ENCODE measurements at regions not wholly inside any gene's neighbourhood (a gene's known extent, or its start where the extent isn't known, plus 50 kb on each side); places are given as distances from the start of the nearest gene placed in this dataset.

DNA sequence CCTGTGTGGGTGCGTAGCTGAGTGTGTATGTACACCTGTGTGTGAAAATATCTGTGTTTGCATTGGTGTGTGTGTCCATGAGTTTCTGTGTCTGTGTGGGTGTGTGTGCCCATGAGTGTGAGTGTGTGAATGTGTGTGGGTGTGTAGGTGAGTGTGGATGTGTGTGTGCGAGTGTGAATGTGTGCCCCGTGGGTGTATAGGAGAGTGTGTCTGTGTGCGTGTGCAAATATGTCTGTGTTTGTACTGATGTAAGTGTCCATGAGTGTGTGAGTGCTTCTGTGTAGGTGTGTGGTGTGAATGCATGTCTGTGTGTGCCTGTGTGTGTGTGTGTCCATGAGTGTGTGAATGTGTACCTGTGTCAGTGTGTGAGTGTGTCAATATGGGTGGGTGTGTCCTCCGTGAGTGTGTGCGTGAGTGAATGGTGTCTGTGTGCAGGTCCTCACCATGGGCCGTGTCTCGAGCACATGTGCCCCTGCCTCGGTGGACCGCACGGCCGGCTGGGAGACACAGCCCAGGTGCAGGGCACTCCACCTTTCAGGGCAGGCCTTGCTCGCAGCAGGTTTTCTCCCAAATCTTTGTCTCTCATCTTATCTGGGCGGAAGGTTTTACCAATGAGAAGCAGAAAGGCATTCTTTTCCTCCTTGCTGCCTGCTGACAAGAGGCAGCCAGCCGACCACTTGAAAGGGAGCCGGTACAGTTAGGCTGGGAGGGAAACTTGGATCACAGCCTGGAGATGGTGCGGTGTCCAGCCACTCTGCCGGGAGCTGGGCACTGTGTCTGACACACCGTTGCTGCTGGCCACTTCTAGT is 107.1 kb upstream of the FAM20C start:
- Histone ChIP-seq H3K14ac (ENCODE audit: low read length) (no peak overlapping the region), H3K23ac (ENCODE audit: low read depth, low read length, poor library complexity) (no peak overlapping the region), H2BK12ac (ENCODE audit: low read length) (no peak overlapping the region), H2BK5ac (ENCODE audit: low read length) (no peak overlapping the region), H3K79me1 (ENCODE audit: low read depth, low read length) (peaks cover 6% of the 10 kb centered on the region), H2BK120ac (ENCODE audit: low read depth, low read length) (no peak overlapping the region), H2BK15ac (ENCODE audit: low read length) (peak overlapping the region; percentile 76), H2AFZ (ENCODE audit: low read length) (no peak overlapping the region), H3K4me1 (ENCODE audit: control insufficient read depth in 2 of 2, insufficient read depth in 1 of 2, low read depth in 1 of 2, low read length in 2 of 2) (peaks cover 3 to 28% of the 10 kb centered on the region in 2 donors), H3K9me3 (replicated peaks in 1 of 2; ENCODE audit: control insufficient read depth in 2 of 2, insufficient read depth in 1 of 2, low read depth in 1 of 2, low read length in 2 of 2) (no peaks in the 10 kb centered on the region), H3K18ac (ENCODE audit: low read length) (peak overlapping the region; percentile 38), H3K4me3 (ENCODE audit: low read length in 2 of 2) (no peak overlapping the region), H3K27ac (replicated peaks; ENCODE audit: low read length) (no peak overlapping the region), H3K4me2 (ENCODE audit: insufficient read depth, low read length, poor library complexity, severe bottlenecking) (no peak overlapping the region), H3K36me3 (replicated peaks in 1 of 2; ENCODE audit: control insufficient read depth in 2 of 2, insufficient read depth in 2 of 2, low read length in 2 of 2) (no peaks in the 10 kb centered on the region), H3K27me3 (ENCODE audit: control insufficient read depth in 3 of 3, insufficient read depth in 3 of 3, low read depth in 1 of 3, low read length in 3 of 3) (peaks cover 0 to 55% (median 0%) of the 10 kb centered on the region in 3 experiments), H4K8ac (ENCODE audit: low read depth, low read length) (no peak overlapping the region), H3K9ac (ENCODE audit: low read depth, low read length, poor library complexity) (no peak overlapping the region), H2AK5ac (ENCODE audit: low read depth, low read length) (peak overlapping the region; percentile 51), H4K91ac (ENCODE audit: low read depth, low read length, poor library complexity) (peak overlapping the region; percentile 34), H3K4ac (ENCODE audit: low read length) (no peak overlapping the region)
- DNase-seq (ENCODE audit: low spot score) = no peak
- 100% methylated on average over 2 of the region's 19 CpGs; no CpG with 5 or more reads in 1 of the 2 donors for WGBS, 2 donors (ENCODE audit: extremely low coverage in 2 of 2, insufficient read length in 2 of 2, insufficient replicate concordance in 1 of 2)

DNA sequence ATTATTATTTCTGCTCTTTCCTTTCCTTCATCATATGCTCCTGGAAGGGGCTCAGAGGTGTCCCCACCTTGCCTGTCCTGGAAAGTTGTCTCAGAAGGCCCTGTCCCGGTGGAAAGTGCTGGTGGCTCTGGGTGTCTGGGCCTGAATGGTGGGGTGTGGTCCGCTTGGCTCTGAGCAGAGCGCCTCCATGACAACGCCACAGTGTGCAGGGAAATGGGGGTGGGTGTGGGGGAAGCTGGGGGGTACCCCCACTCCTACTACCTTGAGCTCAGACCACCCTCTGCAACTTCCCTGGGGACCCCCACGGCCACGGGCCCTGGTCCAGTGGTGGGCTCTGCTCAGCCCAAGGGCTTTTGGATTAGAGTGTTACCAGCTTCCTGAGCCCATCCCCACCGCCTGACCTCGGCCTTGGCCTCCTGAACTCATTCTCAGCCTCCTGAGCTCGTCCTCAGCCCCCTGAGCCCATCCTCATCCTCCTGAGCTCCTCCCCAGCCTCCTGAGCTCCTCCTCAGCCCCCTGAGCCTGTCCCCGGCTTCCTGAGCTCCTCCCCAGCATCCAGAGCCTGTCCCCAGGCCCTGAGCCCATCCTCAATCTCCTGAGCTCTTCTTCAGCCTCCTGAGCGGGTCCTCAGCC is 106.4 kb upstream of the FAM20C start:
- DNase-seq (ENCODE audit: low spot score) = no peak
- H3K36me3 ChIP-seq (replicated peaks in 1 of 2; ENCODE audit: control insufficient read depth in 2 of 2, insufficient read depth in 2 of 2, low read length in 2 of 2) = no peaks in the 10 kb centered on the region
- H3K14ac ChIP-seq (ENCODE audit: low read length) = no peak overlapping the region
- no peak overlapping the region for H3K4me2 ChIP-seq (ENCODE audit: insufficient read depth, low read length, poor library complexity, severe bottlenecking)
- H3K4me3 ChIP-seq (ENCODE audit: low read length in 2 of 2) = no peak overlapping the region
- H3K4me1 ChIP-seq (ENCODE audit: control insufficient read depth in 2 of 2, insufficient read depth in 1 of 2, low read depth in 1 of 2, low read length in 2 of 2) = peaks cover 3 to 35% of the 10 kb centered on the region in 2 donors
- H3K4ac ChIP-seq (ENCODE audit: low read length) = no peak overlapping the region
- H2AK5ac ChIP-seq (ENCODE audit: low read depth, low read length) = peak overlapping the region; percentile 51
- no peak overlapping the region for H4K8ac ChIP-seq (ENCODE audit: low read depth, low read length)
- no CpG with 5 or more reads among the region's 11 CpGs for WGBS, 2 donors (ENCODE audit: extremely low coverage in 2 of 2, insufficient read length in 2 of 2, insufficient replicate concordance in 1 of 2)
- no peak overlapping the region for H2BK120ac ChIP-seq (ENCODE audit: low read depth, low read length)
- peak overlapping the region; percentile 76 for H2BK15ac ChIP-seq (ENCODE audit: low read length)
- H2BK5ac ChIP-seq (ENCODE audit: low read length) = no peak overlapping the region
- H3K23ac ChIP-seq (ENCODE audit: low read depth, low read length, poor library complexity) = no peak overlapping the region
- peaks cover 0 to 47% (median 3%) of the 10 kb centered on the region in 3 experiments for H3K27me3 ChIP-seq (ENCODE audit: control insufficient read depth in 3 of 3, insufficient read depth in 3 of 3, low read depth in 1 of 3, low read length in 3 of 3)
- H3K27ac ChIP-seq (replicated peaks; ENCODE audit: low read length) = no peak overlapping the region
- no peak overlapping the region for H2AFZ ChIP-seq (ENCODE audit: low read length)
- peaks cover 0 to 3% of the 10 kb centered on the region in 2 donors for H3K9me3 ChIP-seq (replicated peaks in 1 of 2; ENCODE audit: control insufficient read depth in 2 of 2, insufficient read depth in 1 of 2, low read depth in 1 of 2, low read length in 2 of 2)
- H4K91ac ChIP-seq (ENCODE audit: low read depth, low read length, poor library complexity) = no peak overlapping the region
- H3K9ac ChIP-seq (ENCODE audit: low read depth, low read length, poor library complexity) = no peak overlapping the region
- H2BK12ac ChIP-seq (ENCODE audit: low read length) = no peak overlapping the region
- H3K18ac ChIP-seq (ENCODE audit: low read length) = peak overlapping the region; percentile 69
- H3K79me1 ChIP-seq (ENCODE audit: low read depth, low read length) = peaks cover 6% of the 10 kb centered on the region

DNA sequence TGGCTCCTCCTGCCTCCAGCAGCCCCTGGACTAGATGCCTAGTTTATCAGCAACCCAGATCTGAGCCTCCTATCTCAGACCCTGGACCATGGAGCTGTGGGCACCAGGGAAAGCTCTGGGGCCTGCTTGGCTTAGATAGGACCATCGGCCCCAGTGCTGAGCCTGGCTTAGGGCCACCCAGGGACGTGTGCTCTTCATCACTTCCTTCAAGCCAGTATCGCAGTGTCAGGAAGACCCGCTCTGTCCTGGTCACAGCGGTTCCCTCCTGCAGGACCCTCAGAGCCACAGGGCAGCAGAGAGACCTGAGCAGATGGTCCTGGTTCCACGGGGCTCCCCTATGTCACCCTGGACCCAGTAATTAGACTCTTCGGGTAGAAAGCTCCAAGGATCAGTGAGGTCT is 105.7 kb upstream of the FAM20C start:
- H3K79me1 ChIP-seq (ENCODE audit: low read depth, low read length) = peaks cover 4% of the 10 kb centered on the region
- H3K4me2 ChIP-seq (ENCODE audit: insufficient read depth, low read length, poor library complexity, severe bottlenecking) = no peak overlapping the region
- H2AK5ac ChIP-seq (ENCODE audit: low read depth, low read length) = peak overlapping the region; percentile 51
- H3K27ac ChIP-seq (replicated peaks; ENCODE audit: low read length) = no peak overlapping the region
- DNase-seq (ENCODE audit: low spot score) = no peak
- H4K8ac ChIP-seq (ENCODE audit: low read depth, low read length) = no peak overlapping the region
- H2BK120ac ChIP-seq (ENCODE audit: low read depth, low read length) = no peak overlapping the region
- no peak overlapping the region for H3K4me3 ChIP-seq (ENCODE audit: low read length in 2 of 2)
- no CpG with 5 or more reads among the region's 7 CpGs for WGBS, 2 donors (ENCODE audit: extremely low coverage in 2 of 2, insufficient read length in 2 of 2, insufficient replicate concordance in 1 of 2)
- H2BK15ac ChIP-seq (ENCODE audit: low read length) = peak overlapping the region; percentile 76
- H3K36me3 ChIP-seq (replicated peaks in 1 of 2; ENCODE audit: control insufficient read depth in 2 of 2, insufficient read depth in 2 of 2, low read length in 2 of 2) = no peaks in the 10 kb centered on the region
- no peak overlapping the region for H3K23ac ChIP-seq (ENCODE audit: low read depth, low read length, poor library complexity)
- H3K4me1 ChIP-seq (ENCODE audit: control insufficient read depth in 2 of 2, insufficient read depth in 1 of 2, low read depth in 1 of 2, low read length in 2 of 2) = peaks cover 3 to 37% of the 10 kb centered on the region in 2 donors
- no peak overlapping the region for H3K9ac ChIP-seq (ENCODE audit: low read depth, low read length, poor library complexity)
- peaks cover 0 to 42% (median 3%) of the 10 kb centered on the region in 3 experiments for H3K27me3 ChIP-seq (ENCODE audit: control insufficient read depth in 3 of 3, insufficient read depth in 3 of 3, low read depth in 1 of 3, low read length in 3 of 3)
- peak overlapping the region; percentile 69 for H3K18ac ChIP-seq (ENCODE audit: low read length)
- H3K14ac ChIP-seq (ENCODE audit: low read length) = no peak overlapping the region
- peaks cover 0 to 3% of the 10 kb centered on the region in 2 donors for H3K9me3 ChIP-seq (replicated peaks in 1 of 2; ENCODE audit: control insufficient read depth in 2 of 2, insufficient read depth in 1 of 2, low read depth in 1 of 2, low read length in 2 of 2)
- H2BK5ac ChIP-seq (ENCODE audit: low read length) = no peak overlapping the region
- H3K4ac ChIP-seq (ENCODE audit: low read length) = no peak overlapping the region
- no peak overlapping the region for H4K91ac ChIP-seq (ENCODE audit: low read depth, low read length, poor library complexity)
- H2BK12ac ChIP-seq (ENCODE audit: low read length) = no peak overlapping the region
- H2AFZ ChIP-seq (ENCODE audit: low read length) = no peak overlapping the region

DNA sequence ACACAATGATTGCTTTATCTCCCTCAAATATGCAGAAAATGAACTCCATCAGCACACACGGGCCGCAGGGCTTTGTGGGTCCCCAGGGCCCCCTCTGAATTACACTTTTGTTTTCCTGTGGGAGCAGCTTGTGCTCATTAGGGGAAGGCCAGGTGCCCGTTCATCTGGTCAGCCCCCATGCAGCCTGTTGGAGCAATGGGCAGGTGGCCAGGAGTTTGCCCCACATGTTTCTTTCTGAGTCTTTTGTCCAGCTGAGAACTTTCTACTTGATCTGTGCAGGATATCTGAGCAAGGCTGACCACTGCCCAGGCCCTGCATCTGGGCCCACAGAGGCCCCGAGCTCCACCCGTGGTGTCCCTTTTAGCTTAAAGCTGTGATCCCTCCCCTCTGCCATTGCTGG is 105.3 kb upstream of the FAM20C start:
- Histone ChIP-seq H2BK12ac (ENCODE audit: low read length) (no peak overlapping the region), H3K9ac (ENCODE audit: low read depth, low read length, poor library complexity) (no peak overlapping the region), H3K23ac (ENCODE audit: low read depth, low read length, poor library complexity) (no peak overlapping the region), H3K4me1 (ENCODE audit: control insufficient read depth in 2 of 2, insufficient read depth in 1 of 2, low read depth in 1 of 2, low read length in 2 of 2) (peaks cover 3 to 36% of the 10 kb centered on the region in 2 donors), H2AK5ac (ENCODE audit: low read depth, low read length) (no peak overlapping the region), H3K79me1 (ENCODE audit: low read depth, low read length) (peaks cover under 1% of the 10 kb centered on the region), H3K4me3 (ENCODE audit: low read length in 2 of 2) (no peak overlapping the region), H3K18ac (ENCODE audit: low read length) (no peak overlapping the region), H2BK120ac (ENCODE audit: low read depth, low read length) (no peak overlapping the region), H3K9me3 (replicated peaks in 1 of 2; ENCODE audit: control insufficient read depth in 2 of 2, insufficient read depth in 1 of 2, low read depth in 1 of 2, low read length in 2 of 2) (peaks cover 0 to 3% of the 10 kb centered on the region in 2 donors), H3K4ac (ENCODE audit: low read length) (no peak overlapping the region), H2AFZ (ENCODE audit: low read length) (no peak overlapping the region), H3K36me3 (replicated peaks in 1 of 2; ENCODE audit: control insufficient read depth in 2 of 2, insufficient read depth in 2 of 2, low read length in 2 of 2) (no peaks in the 10 kb centered on the region), H3K14ac (ENCODE audit: low read length) (no peak overlapping the region), H3K27ac (replicated peaks; ENCODE audit: low read length) (no peak overlapping the region), H4K91ac (ENCODE audit: low read depth, low read length, poor library complexity) (no peak overlapping the region), H2BK15ac (ENCODE audit: low read length) (no peak overlapping the region), H4K8ac (ENCODE audit: low read depth, low read length) (no peak overlapping the region), H2BK5ac (ENCODE audit: low read length) (no peak overlapping the region), H3K4me2 (ENCODE audit: insufficient read depth, low read length, poor library complexity, severe bottlenecking) (no peak overlapping the region), H3K27me3 (ENCODE audit: control insufficient read depth in 3 of 3, insufficient read depth in 3 of 3, low read depth in 1 of 3, low read length in 3 of 3) (peaks cover 0 to 42% (median 3%) of the 10 kb centered on the region in 3 experiments)
- DNase-seq (ENCODE audit: low spot score) = no peak
- no CpG with 5 or more reads among the region's 5 CpGs for WGBS, 2 donors (ENCODE audit: extremely low coverage in 2 of 2, insufficient read length in 2 of 2, insufficient replicate concordance in 1 of 2)

Data from neuronal stem cell (in vitro differentiated cells).